ENCODE measurements at regions not wholly inside any gene's neighbourhood (a gene's known extent, or its start where the extent isn't known, plus 50 kb on each side); places are given as distances from the start of the nearest gene placed in this dataset.

GRCh38 chr9:121596515-121596914 lies 54.9 kb upstream of the DAB2IP start:
- TF ChIP-seq POLR2A (IDR thresholded peaks at IDR 0.05) (no peak), CTCF (IDR thresholded peaks at IDR 0.05) (no peak)
- 67 to 79% methylated on average over 1 of the region's 1 CpG for WGBS, 2 donors
- intact Hi-C loops (cut with DNase I; ENCODE audit: low total_unique reads) = no loop called here
- no peak for DNase-seq (ENCODE audit: low spot score in 2 of 2)
- no peak overlapping the region for H3K4me3 ChIP-seq (ENCODE audit: low read depth, poor library complexity, severe bottlenecking)

- intact Hi-C loops (cut with DNase I; ENCODE audit: low total_unique reads) = no loop called here
- no peak overlapping the region for H3K4me3 ChIP-seq (ENCODE audit: low read depth, poor library complexity, severe bottlenecking)
- TF ChIP-seq POLR2A (IDR thresholded peaks at IDR 0.05) (no peak), CTCF (IDR thresholded peaks at IDR 0.05) (no peak)
- 43 to 62% methylated on average over 14 of the region's 14 CpGs for WGBS, 2 donors
- no peak for DNase-seq (ENCODE audit: low spot score in 2 of 2)
These were observed 53.7 kb upstream of the DAB2IP start for GRCh38 chr9:121597698-121598166.

- H3K4me3 ChIP-seq (ENCODE audit: low read depth, poor library complexity, severe bottlenecking) = peak overlapping the region; percentile 46
- intact Hi-C loops (cut with DNase I; ENCODE audit: low total_unique reads) = no loop called here
- no peak for TF ChIP-seq POLR2A (IDR thresholded peaks at IDR 0.05)
- no peak for TF ChIP-seq CTCF (IDR thresholded peaks at IDR 0.05)
- WGBS, 2 donors = 23 to 39% methylated on average over 42 to 45 of the region's 76 CpGs
- peak; percentile 79 to 96 for DNase-seq (ENCODE audit: low spot score in 2 of 2)
These were observed 53.1 kb upstream of the DAB2IP start for GRCh38 chr9:121598167-121598964.

GRCh38 chr9:121598965-121599871 lies 52.2 kb upstream of the DAB2IP start:
- intact Hi-C loops (cut with DNase I; ENCODE audit: low total_unique reads) = no loop called here
- peak in 1 of 2 donors; percentile 90 for DNase-seq (ENCODE audit: low spot score in 2 of 2)
- peak overlapping the region; percentile 46 for H3K4me3 ChIP-seq (ENCODE audit: low read depth, poor library complexity, severe bottlenecking)
- no peak for TF ChIP-seq CTCF (IDR thresholded peaks at IDR 0.05)
- TF ChIP-seq POLR2A (IDR thresholded peaks at IDR 0.05) = no peak
- WGBS, 2 donors = 4 to 5% methylated on average over 32 to 43 of the region's 88 CpGs

GRCh38 chr9:121599872-121600585 lies 51.4 kb upstream of the DAB2IP start:
- peak overlapping the region; percentile 46 for H3K4me3 ChIP-seq (ENCODE audit: low read depth, poor library complexity, severe bottlenecking)
- no peak for DNase-seq (ENCODE audit: low spot score in 2 of 2)
- 12 to 16% methylated on average over 23 to 25 of the region's 25 CpGs for WGBS, 2 donors
- intact Hi-C loops (cut with DNase I; ENCODE audit: low total_unique reads) = no loop called here
- TF ChIP-seq CTCF (IDR thresholded peaks at IDR 0.05) = no peak
- no peak for TF ChIP-seq POLR2A (IDR thresholded peaks at IDR 0.05)

Measured in lower leg skin (tissue), 4 donors.